ENCODE measurements at regions not wholly inside any gene's neighbourhood (a gene's known extent, or its start where the extent isn't known, plus 50 kb on each side); places are given as distances from the start of the nearest gene placed in this dataset.
"Not testable (repeated sequence)": the region's sequence is repeated elsewhere in the genome, so short reads cannot be mapped to it uniquely, and the experiment has no call there.

DNA sequence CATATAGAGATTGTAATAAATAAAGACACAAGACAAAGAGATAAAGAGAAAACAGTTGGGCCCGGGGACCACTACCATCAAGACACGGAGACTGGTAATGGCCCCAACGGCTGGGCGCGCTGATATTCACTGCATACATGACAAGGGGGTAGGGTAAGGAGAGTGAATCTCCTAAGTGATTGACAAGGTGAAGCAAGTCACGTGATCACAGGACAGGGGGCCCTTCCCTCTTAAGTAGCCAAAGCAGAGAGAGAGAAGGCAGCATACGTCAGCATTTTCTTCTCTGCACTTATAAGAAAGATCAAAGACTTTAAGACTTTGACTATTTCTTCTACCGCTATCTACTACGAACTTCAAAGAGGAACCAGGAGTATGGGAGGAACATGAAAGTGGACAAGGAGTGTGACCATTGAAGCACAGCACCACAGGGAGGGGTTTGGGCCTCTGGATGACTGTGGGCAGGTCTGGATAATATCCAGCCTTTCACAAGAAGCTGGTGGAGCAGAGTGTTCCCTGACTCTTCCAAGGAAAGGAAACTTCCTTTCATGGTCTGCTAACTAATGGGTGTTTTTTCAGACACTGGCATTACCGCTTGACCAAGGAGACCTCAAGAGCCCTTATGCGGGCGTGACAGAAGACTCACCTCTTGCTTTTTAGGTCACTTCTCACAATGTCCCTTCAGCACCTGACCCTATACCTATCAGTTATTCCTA is 75.6 kb downstream of the MRPL39 start:
- not testable (repeated sequence) for DNase-seq

- no peak for DNase-seq
These were observed 78.8 kb downstream of the MRPL39 start for GRCh38 chr21:25528515-25528914.

GRCh38 chr21:25518491-25518911 is 88.8 kb downstream of the MRPL39 start:
- no peak for DNase-seq

- DNase-seq, result no peak
These were observed 91.5 kb downstream of the MRPL39 start for GRCh38 chr21:25515484-25516405.

DNA sequence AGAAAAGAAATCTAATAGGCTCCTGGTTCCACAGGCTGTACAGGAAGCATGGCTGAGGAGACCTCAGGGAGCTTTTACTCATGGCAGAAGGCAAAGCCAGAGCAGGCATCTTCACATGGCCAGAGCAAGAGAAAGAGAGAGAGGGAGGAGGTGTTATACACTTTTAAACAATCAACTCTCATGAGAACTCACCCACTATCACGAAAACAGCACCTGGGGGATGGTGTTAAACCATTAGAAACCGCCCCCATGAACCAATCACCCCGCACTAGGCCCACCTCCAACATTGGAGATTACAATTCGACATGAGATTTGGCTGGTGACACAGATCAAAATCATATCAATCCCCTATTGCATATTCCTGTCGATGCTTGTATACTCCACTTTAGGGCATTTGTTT is 93.5 kb downstream of the MRPL39 start:
- DNase-seq, result no peak

- DNase-seq, result no peak
These were observed 94.9 kb downstream of the MRPL39 start for GRCh38 chr21:25512095-25513081.

DNA sequence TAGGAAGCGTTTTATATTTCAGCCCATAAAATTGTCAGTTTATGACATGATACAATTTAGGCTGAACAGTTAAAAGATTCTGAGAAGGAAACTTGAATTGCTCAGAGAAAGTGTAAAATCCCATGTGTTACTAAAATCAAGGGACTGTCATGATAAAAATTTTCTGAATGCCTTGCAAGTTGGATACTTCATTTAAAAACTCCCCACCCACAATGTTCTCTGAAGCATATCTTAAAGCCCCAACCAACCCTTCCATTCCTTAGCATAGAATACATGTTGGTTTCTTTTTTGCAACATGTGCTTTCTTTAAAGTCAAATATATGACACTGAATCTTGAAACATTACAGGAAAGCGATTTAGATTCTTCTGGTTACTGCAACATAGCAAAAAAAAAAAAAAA is 97.4 kb downstream of the MRPL39 start:
- DNase-seq, result no peak

DNA sequence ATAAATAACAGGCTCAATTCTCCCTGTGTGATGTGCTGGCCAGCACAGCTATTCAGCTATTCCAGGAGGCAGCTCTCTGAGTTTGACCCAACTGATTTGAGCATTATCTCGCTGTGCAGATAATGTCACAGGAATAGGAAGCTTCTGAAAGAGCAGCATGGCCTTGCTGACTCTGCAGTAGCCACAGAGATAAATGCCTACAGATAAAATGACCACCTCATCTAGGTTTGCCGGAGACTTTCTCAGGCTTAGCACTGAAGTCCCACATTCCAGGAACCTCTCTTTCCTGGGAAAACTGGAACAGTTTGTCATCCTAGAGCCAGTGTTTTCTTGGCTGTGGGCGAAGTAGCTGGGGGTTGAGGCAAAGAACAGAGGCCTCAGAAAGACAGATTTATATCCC is 98.9 kb downstream of the MRPL39 start:
- DNase-seq, result no peak

- DNase-seq, result no peak
These were observed 99.8 kb downstream of the MRPL39 start for GRCh38 chr21:25507522-25507921.

GRCh38 chr21:25506887-25507286 is 100.4 kb downstream of the MRPL39 start:
- DNase-seq, result no peak

- DNase-seq, result no peak
These were observed 101.0 kb downstream of the MRPL39 start for GRCh38 chr21:25506261-25506660.

- no peak for DNase-seq
These were observed 103.3 kb downstream of the MRPL39 start for GRCh38 chr21:25503981-25504380.

DNA sequence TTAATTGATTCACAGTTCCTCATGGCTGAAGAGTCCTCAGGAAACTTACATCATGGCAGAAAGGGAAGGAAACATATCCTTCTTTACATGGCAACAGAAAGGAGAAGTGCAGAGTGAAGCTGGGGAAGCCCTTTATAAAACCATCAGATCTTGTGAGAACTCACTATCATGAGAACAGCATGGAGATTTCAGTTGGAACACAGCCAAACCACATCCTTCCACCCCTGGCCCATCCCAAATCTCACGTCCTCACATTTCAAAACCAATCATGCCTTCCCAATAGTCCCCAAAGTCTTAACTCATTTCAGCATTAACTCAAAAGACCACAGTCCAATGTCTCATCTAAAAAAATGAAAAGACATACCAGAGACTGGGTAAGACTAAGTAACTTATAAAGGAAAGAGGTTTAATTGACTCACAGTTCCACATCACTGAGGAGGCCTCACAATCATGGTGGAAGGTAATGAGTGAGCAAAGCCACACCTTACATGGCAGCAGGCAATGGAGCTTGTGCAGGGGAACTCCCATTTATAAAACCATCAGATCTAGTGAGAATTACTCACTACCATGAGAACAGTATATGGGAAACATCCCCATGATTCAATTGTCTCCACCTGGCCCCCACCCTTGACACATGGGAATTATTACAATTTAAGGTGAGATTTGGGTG is 105.2 kb downstream of the MRPL39 start:
- DNase-seq, result peak; percentile 38

GRCh38 chr21:25501462-25501861 is 105.8 kb downstream of the MRPL39 start:
- no peak for DNase-seq

GRCh38 chr21:25500598-25500997 is 106.7 kb downstream of the MRPL39 start:
- no peak for DNase-seq

- DNase-seq, result no peak
These were observed 110.3 kb downstream of the MRPL39 start for GRCh38 chr21:25496825-25497482.

DNA sequence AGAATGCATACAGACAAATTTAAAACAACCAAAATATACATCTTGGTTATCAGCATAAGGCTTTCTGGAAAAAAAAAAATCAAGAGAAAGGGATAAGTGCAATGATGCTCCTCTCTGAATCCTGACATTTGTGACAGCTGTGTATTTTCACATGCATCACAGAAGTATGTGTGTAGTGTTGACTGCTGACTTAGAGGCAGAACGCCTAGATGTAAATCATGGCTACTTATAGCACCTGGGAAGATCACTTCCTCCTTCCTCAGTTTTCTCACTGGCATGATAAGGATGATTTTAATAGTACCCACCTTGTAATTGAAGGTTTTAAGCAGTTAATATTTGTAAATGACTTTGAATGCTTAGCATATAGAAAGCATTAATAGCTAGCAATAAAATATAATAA is 112.5 kb downstream of the MRPL39 start:
- DNase-seq, result no peak

GRCh38 chr21:25493722-25494121 is 113.6 kb downstream of the MRPL39 start:
- no peak for DNase-seq

DNA sequence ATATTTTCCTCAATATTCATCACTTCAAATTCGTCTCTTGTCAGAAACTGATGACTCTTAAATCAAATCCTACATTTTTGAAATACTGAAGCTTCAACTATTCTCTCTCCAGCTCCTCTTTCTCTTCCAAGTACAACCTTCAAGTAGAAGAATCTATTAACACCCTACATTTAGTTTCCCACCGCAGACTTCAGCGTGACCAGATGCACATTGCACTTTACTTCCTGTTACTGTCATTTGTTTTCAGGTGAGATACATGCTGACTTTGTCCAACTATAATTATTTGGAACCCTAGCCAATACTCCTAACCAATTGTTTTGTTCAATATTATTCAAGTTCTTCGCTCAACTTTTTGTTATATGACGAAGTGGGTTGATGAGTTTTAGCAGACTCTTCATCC is 116.0 kb downstream of the MRPL39 start:
- no peak for DNase-seq

DNA sequence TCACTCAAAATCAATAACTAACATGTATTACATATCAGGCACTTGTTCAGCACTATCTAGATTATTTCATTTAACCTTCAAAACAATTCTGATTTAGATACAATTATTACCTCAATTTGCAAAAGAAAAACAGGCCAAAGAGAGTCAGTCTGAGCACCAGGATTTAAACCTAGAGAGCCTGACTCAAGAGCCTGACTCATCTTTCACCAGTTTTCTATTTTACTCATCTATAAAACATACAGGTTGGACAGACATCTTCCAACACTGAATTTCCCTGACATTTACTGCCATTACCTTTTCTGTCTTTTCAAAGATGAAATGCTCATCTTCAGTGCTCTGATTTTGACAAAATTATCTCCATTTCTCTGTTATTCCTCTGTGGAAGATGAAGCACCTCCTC is 116.5 kb downstream of the MRPL39 start:
- no peak for DNase-seq

DNA sequence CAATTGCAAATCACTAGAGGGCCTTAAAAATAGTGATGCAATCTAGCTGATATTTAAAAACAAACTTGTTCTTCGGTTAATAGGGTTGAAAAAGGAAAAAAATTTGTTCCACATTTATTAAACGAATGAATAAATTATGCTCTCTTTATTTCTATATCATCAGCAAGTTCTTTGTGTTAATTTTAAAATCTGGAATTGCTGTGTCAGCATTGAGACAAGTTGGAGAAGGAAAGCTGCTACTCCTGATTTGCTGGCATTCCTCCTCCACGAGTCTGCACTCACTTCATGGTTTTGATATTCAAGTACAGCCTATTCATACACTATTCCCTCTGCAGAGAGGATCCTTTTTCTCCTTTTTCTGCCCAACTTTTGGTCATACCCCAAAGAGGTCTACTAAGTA is 117.6 kb downstream of the MRPL39 start:
- no peak for DNase-seq

Measured in stimulated activated CD4-positive, alpha-beta T cell treated with anti-CD3 and anti-CD28 coated beads, Interleukin-12 subunit alpha, Interleukin-12 subunit beta, amount 100 ng/mL, for 4 hours (primary cell).